CD8-positive, alpha-beta memory T cell (primary cell): ENCODE measurements at regions not wholly inside any gene's neighbourhood (a gene's known extent, or its start where the extent isn't known, plus 50 kb on each side); places are given as distances from the start of the nearest gene placed in this dataset.

Experiments used
- CTCF ChIA-PET: fragments of 350-600 bp; sonication (Branson Sonifier 250); formaldehyde crosslinking; loops from one replicate; lab custom pipeline; 2021; ENCODE audit warnings: antibody characterized with exemption; lab: Charles Lee
- POLR2A ChIA-PET: fragments of 350-600 bp; sonication (Branson Sonifier 250); formaldehyde crosslinking; loops from one replicate; lab custom pipeline; 2021; ENCODE audit warnings: antibody characterized with exemption; lab: Charles Lee
- DNase-seq, 5 donors: peaks; one replicate each; pipeline versions ENCODE4 v3.0.0 to v3.0.0-alpha.2; 2020 to 2022; ENCODE audit warnings: mixed read lengths in 1 of 5
- H3K27ac ChIP-seq: one replicate; pipeline ENCODE4 v1.7.0; 2013; ENCODE audit warnings: low read depth, mild to moderate bottlenecking, low read length, moderate library complexity
- H3K27me3 ChIP-seq: 2 replicates; pipeline ENCODE4 v1.7.0; 2013; ENCODE audit warnings: low read length, mild to moderate bottlenecking; ENCODE audit not compliant: insufficient read depth, poor library complexity, severe bottlenecking
- H3K36me3 ChIP-seq: 2 replicates; pipeline ENCODE4 v1.7.0; 2013; ENCODE audit warnings: mild to moderate bottlenecking, low read length, moderate library complexity; ENCODE audit not compliant: insufficient read depth
- H3K4me1 ChIP-seq: 2 replicates; pipeline ENCODE4 v1.7.0; 2013; ENCODE audit warnings: mild to moderate bottlenecking, low read length, moderate library complexity; ENCODE audit not compliant: insufficient read depth
- H3K4me3 ChIP-seq: 2 replicates; pipeline ENCODE4 v1.7.0; 2013; ENCODE audit warnings: mild to moderate bottlenecking, low read length
- H3K9me3 ChIP-seq: 2 replicates; pipeline ENCODE4 v1.7.0; 2013; ENCODE audit warnings: mild to moderate bottlenecking, low read length
- H3K27ac Mint-ChIP-seq, 8 donors: one replicate each; pipeline ENCODE4 v1.8.0; 2020 to 2021; ENCODE audit warnings: mixed read lengths in 8 of 8, mild to moderate bottlenecking in 6 of 8, inconsistent platforms in 3 of 8, moderate library complexity in 3 of 8
- H3K27me3 Mint-ChIP-seq, 2 donors: one replicate each; pipeline ENCODE4 v1.8.0; 2020 to 2021; ENCODE audit warnings: mixed read lengths in 2 of 2, mild to moderate bottlenecking in 1 of 2, moderate library complexity in 1 of 2
- H3K36me3 Mint-ChIP-seq, 3 donors: one replicate each; pipeline ENCODE4 v1.8.0; 2020 to 2021; ENCODE audit warnings: mixed read lengths in 3 of 3, inconsistent platforms in 1 of 3, mild to moderate bottlenecking in 1 of 3
- H3K4me1 Mint-ChIP-seq, 3 donors: one replicate each; pipeline ENCODE4 v1.8.0; 2020 to 2021; ENCODE audit warnings: mixed read lengths in 3 of 3, inconsistent platforms in 1 of 3, mild to moderate bottlenecking in 1 of 3
- H3K4me3 Mint-ChIP-seq, 7 donors: one replicate each; pipeline ENCODE4 v1.8.0; 2020 to 2021; ENCODE audit warnings: mixed read lengths in 7 of 7, mild to moderate bottlenecking in 6 of 7, moderate library complexity in 4 of 7, inconsistent platforms in 2 of 7
- H3K9me3 Mint-ChIP-seq, 5 donors: one replicate each; pipeline ENCODE4 v1.8.0; 2020 to 2022; ENCODE audit warnings: mixed read lengths in 5 of 5, mild to moderate bottlenecking in 3 of 5, moderate library complexity in 2 of 5, inconsistent platforms in 1 of 5

DNA sequence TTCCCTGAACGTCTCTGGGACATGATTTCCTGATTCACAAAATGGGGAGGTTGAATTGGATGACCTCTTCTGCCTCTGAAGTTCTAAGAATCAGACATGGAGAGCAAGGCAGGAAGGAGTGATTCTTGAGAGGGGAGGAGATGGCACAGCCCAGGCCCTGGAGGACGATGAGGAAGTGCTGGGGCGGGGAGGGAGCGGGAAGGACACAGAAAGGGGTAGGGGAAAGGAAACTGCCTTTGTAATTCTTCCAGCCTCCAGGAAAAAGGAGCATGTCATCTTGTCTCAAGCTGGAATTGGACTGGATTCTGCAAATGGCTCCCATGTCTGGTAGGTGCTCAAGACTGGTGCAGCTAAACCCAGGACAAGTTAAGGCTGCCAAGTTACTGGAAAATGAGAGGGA is 97.0 kb upstream of the NCK2 start:
- no peak overlapping the region for H3K4me3 ChIP-seq
- no peak for DNase-seq
- Mint-ChIP-seq H3K4me3 (no peak overlapping the region), H3K27ac (no peak overlapping the region), H3K27me3 (peaks cover 10 to 12% of the 10 kb centered on the region in 2 donors), H3K4me1 (peaks cover 0 to 2% (median 0%) of the 10 kb centered on the region in 3 donors), H3K36me3 (peaks cover 0 to 8% (median 0%) of the 10 kb centered on the region in 3 donors), H3K9me3 (peaks cover 0 to 2% (median 0%) of the 10 kb centered on the region in 5 donors)
- ChIA-PET CTCF (no interaction called here), POLR2A (no interaction called here)
- no peaks in the 10 kb centered on the region for H3K27me3 ChIP-seq
- H3K9me3 ChIP-seq: no peaks in the 10 kb centered on the region
- no peak overlapping the region for H3K27ac ChIP-seq
- H3K36me3 ChIP-seq: no peaks in the 10 kb centered on the region
- no peaks in the 10 kb centered on the region for H3K4me1 ChIP-seq

DNA sequence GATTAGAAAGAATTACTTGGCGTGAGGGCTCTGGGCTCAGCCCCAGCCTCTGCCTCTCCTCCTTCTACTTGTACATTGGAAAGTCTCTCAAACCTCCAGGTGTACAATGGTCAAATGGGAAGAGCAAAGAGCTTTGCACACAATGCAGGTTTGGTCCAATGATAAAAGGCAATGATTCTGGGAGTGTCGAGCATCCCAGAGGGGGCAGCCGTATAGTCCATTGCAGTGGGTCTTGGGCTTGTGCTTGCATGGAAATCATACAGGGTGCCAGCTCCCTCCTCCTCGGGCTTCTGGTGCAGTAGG is 98.0 kb upstream of the NCK2 start:
- no peak overlapping the region for H3K4me3 Mint-ChIP-seq
- peaks cover 0 to 2% (median 0%) of the 10 kb centered on the region in 3 donors for H3K4me1 Mint-ChIP-seq
- H3K27me3 ChIP-seq: no peaks in the 10 kb centered on the region
- ChIA-PET POLR2A (no interaction called here), CTCF (no interaction called here)
- H3K4me3 ChIP-seq: no peak overlapping the region
- H3K4me1 ChIP-seq: no peaks in the 10 kb centered on the region
- no peak for DNase-seq
- H3K27me3 Mint-ChIP-seq: peaks cover 10 to 12% of the 10 kb centered on the region in 2 donors
- H3K36me3 Mint-ChIP-seq: peaks cover 0 to 8% (median 0%) of the 10 kb centered on the region in 3 donors
- H3K36me3 ChIP-seq: no peaks in the 10 kb centered on the region
- no peak overlapping the region for H3K27ac Mint-ChIP-seq
- peaks cover 0 to 2% (median 0%) of the 10 kb centered on the region in 5 donors for H3K9me3 Mint-ChIP-seq
- H3K9me3 ChIP-seq: no peaks in the 10 kb centered on the region
- H3K27ac ChIP-seq: no peak overlapping the region

DNA sequence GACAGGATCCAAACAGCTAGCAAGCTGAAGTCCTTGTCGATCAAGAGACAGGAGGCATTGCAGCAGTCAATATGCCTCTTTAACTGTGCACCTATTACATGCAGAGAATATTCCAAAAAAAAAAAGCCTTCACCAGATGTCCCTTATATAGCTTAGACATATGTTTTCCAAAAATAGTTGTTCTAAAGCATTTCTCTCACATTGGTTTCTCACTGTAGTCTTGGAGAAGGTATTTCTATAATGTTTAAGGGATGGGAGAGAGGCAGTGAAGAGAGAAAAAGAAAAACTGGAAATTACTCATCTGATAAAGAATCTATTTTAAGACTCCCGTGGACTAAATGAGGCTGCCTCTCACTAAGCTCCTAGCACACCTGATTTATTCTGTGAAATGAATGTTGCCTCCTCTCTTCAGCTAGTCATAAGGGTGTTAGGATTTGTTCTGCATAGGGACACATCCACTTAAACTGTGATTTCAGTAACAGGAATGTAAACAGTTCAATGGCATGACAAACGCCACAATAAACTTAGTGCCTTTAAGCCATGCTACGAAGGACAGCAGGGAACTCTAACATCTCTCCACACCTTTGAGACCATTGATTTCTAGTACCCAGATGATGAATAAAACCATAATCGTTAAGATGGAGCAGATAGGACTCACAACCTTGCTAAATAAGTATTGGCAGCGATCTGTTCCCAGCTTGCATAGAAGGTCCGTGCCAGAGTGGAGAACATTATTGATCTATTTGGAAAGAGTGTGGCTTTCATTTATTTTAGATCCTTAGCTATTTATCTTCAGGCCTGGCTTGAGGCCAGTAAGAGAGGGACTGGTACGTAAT is 98.6 kb upstream of the NCK2 start:
- DNase-seq: no peak
- ChIA-PET POLR2A (no interaction called here), CTCF (interaction anchor here (0.9 kb wide), 1 partner anchor 9 kb away, joined by 3 read pairs; no protein-coding TSS in a partner anchor)
- Mint-ChIP-seq H3K4me1 (peaks cover 0 to 2% (median 0%) of the 10 kb centered on the region in 3 donors), H3K9me3 (peaks cover 0 to 2% (median 0%) of the 10 kb centered on the region in 5 donors), H3K27ac (no peak overlapping the region), H3K36me3 (peaks cover 0 to 8% (median 2%) of the 10 kb centered on the region in 3 donors), H3K4me3 (no peak overlapping the region), H3K27me3 (peaks cover 10 to 12% of the 10 kb centered on the region in 2 donors)
- H3K27ac ChIP-seq: no peak overlapping the region
- H3K36me3 ChIP-seq: no peaks in the 10 kb centered on the region
- no peaks in the 10 kb centered on the region for H3K27me3 ChIP-seq
- no peak overlapping the region for H3K4me3 ChIP-seq
- H3K9me3 ChIP-seq: no peaks in the 10 kb centered on the region
- no peaks in the 10 kb centered on the region for H3K4me1 ChIP-seq

DNA sequence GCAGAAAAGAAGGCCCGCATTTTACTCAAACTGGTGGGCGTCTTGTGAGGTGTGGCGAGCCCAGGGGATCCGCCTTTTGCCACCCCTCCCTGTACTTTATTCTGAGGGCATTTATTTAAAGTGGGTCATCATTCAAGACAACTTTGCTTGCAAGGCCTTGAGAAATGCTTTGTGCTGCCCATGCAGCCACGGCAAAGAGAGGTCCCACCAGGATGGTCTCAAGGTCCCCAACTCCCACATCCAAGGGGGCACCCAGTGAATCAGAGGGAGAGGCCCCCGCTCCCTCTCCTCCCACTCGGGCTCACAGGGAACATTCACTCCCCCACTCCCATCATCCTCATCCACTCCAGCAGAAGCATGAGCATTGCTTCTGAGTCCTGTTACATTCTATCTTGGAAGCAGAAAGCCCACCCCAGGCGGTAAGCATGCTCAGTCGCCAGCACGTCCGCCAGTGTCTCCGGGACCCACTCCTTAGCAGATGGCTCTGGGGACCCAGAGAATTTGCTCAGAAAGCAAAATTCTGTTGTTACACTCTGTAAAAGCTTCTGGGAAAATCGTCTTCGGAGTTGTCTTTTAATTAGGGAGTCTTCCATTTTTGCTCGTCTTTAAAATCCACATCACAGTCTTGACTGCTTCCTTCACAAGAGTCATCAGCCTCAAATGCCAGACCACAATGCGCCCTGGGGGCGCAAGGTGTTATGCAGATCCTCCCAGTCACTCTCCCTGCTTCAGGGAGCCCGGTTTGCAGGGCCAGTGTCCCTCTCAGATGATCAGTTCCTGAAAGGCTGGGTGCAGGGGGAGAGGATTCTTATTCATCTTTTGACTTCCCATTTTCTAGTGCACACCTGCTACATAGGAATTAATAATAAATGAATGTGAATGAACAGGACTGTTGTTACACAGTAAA is 99.4 kb upstream of the NCK2 start:
- Histone ChIP-seq H3K36me3 (no peaks in the 10 kb centered on the region), H3K4me1 (no peaks in the 10 kb centered on the region), H3K9me3 (no peaks in the 10 kb centered on the region), H3K27me3 (no peaks in the 10 kb centered on the region), H3K27ac (no peak overlapping the region), H3K4me3 (no peak overlapping the region)
- Mint-ChIP-seq H3K4me1 (peaks cover 0 to 2% (median 0%) of the 10 kb centered on the region in 3 donors), H3K36me3 (peaks cover 0 to 8% (median 2%) of the 10 kb centered on the region in 3 donors), H3K27me3 (peaks cover 10 to 12% of the 10 kb centered on the region in 2 donors), H3K27ac (no peak overlapping the region), H3K4me3 (no peak overlapping the region), H3K9me3 (peaks cover 0 to 4% (median 0%) of the 10 kb centered on the region in 5 donors)
- no peak for DNase-seq
- POLR2A ChIA-PET: no interaction called here
- CTCF ChIA-PET: interaction anchor here (0.9 kb wide), 1 partner anchor 8 kb away, joined by 3 read pairs; no protein-coding TSS in a partner anchor

DNA sequence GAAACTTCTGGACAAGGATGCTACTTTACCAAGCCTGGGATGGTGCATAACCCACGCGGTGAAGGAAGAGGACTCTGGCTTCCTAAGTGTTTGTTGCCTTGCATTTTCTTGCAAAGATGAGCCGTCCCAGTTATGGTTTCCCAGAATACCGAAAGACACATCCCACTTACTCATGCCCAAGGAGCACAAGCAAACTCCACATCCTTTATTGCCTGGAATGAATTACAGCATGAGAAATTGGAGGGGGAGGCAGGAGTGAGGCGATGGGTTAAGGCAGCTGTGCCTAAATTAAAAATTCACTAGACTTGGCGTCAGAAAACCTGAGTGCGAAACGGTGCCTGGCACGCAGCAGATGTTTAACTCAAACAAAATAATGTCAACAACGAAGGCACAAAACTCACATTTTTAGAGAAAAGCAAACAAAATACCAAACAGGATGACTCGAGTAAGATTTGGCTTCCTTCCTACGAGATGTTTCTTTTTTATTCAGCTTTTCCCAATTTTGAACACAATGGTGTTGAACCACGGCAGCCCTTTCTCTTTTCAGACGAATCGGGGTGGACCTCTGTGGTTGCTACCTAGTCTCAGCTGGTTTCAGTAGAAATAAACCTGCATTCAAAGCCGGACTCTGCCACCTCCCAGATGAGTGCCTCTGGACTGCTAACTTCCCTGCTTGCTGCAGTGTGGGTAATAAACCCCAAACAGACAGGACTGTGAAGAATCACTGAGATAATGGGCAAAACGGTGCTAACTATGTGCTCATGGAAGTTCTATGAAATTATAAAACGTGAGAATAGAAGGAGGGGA is 100.3 kb upstream of the NCK2 start:
- no peak overlapping the region for H3K4me3 ChIP-seq
- no peak overlapping the region for H3K4me3 Mint-ChIP-seq
- H3K9me3 ChIP-seq: no peaks in the 10 kb centered on the region
- H3K27ac ChIP-seq: no peak overlapping the region
- no peaks in the 10 kb centered on the region for H3K27me3 ChIP-seq
- peaks cover 0 to 2% (median 0%) of the 10 kb centered on the region in 3 donors for H3K4me1 Mint-ChIP-seq
- no peak for DNase-seq
- POLR2A ChIA-PET: no interaction called here
- no peaks in the 10 kb centered on the region for H3K4me1 ChIP-seq
- peaks cover 0 to 5% (median 2%) of the 10 kb centered on the region in 5 donors for H3K9me3 Mint-ChIP-seq
- H3K36me3 ChIP-seq: no peaks in the 10 kb centered on the region
- H3K27ac Mint-ChIP-seq: no peak overlapping the region
- peaks cover 0 to 11% (median 2%) of the 10 kb centered on the region in 3 donors for H3K36me3 Mint-ChIP-seq
- H3K27me3 Mint-ChIP-seq: peaks cover 10 to 12% of the 10 kb centered on the region in 2 donors
- CTCF ChIA-PET: no interaction called here

DNA sequence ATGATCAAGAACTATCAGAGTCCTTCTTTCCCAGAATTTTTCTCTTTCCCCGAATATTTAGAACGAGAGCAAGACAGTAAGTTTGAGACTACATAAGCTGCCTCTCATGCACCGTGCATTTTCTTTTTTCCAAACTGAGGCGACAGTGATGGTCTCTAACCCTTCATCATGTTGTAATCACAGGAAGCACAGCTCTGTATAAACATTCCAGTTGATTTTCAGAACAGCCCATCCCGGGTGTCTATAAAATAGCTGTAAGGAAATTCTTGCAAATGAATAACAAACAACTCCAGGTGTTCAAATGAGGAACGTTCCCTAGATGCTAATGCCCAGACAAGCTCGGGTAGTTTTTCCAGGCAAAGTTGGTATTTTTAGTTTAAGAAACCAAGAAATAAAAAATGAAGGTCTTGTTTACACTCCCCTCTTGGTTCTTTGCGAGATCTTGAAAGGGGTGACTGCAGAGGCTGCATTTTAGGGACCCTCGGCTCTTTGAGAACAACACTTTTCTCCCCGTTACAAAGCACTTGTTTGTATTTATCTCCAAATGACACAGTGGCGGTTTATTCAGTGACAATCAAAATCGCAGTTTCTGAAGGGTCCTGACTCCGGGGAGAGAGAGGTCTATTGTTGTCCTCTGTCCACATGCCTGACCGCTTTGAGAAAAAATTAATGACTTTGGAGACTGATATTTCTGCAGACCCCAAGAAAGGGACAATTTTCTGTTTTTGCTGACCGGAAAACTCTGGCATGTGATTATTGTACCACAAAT is 101.1 kb upstream of the NCK2 start:
- Histone ChIP-seq H3K27ac (no peak overlapping the region), H3K4me1 (no peaks in the 10 kb centered on the region), H3K4me3 (no peak overlapping the region), H3K36me3 (no peaks in the 10 kb centered on the region), H3K27me3 (no peaks in the 10 kb centered on the region), H3K9me3 (no peaks in the 10 kb centered on the region)
- ChIA-PET POLR2A (no interaction called here), CTCF (no interaction called here)
- no peak for DNase-seq
- no peak overlapping the region for H3K27ac Mint-ChIP-seq
- peaks cover 0 to 4% (median 2%) of the 10 kb centered on the region in 3 donors for H3K36me3 Mint-ChIP-seq
- no peak overlapping the region for H3K4me3 Mint-ChIP-seq
- peaks cover 0 to 3% (median 2%) of the 10 kb centered on the region in 5 donors for H3K9me3 Mint-ChIP-seq
- peaks cover 0 to 2% (median 0%) of the 10 kb centered on the region in 3 donors for H3K4me1 Mint-ChIP-seq
- H3K27me3 Mint-ChIP-seq: peaks cover 10 to 12% of the 10 kb centered on the region in 2 donors

DNA sequence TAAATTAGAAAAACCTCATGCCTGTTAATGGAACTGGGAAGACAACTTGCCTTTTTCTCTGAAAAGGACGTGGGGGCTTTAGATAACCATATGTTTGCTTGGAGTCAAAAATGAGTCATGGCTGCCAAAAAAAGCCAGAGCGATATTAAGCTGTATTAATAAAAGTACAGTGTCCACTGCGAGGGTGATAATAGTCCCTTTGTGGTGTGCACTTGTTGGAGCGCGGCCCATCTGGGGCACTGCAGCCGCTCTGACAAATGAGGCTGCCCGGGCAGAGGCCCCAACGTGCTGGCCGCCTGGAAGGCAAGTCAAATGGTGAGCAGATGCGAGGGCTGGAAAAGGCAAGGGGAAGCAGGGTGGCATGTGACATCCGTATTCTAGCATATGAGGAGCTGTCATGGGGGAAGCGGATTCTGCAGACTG is 103.3 kb upstream of the NCK2 start:
- no peak overlapping the region for H3K4me3 ChIP-seq
- no peaks in the 10 kb centered on the region for H3K4me1 ChIP-seq
- H3K27ac ChIP-seq: no peak overlapping the region
- DNase-seq: no peak
- peaks cover 0 to 2% (median 0%) of the 10 kb centered on the region in 3 donors for H3K4me1 Mint-ChIP-seq
- H3K9me3 ChIP-seq: no peaks in the 10 kb centered on the region
- no peaks in the 10 kb centered on the region for H3K36me3 ChIP-seq
- no peak overlapping the region for H3K4me3 Mint-ChIP-seq
- peaks cover 0 to 7% of the 10 kb centered on the region in 2 donors for H3K27me3 Mint-ChIP-seq
- CTCF ChIA-PET: interaction anchor here (0.9 kb wide), 1 partner anchor 146 kb away, joined by 3 read pairs; no protein-coding TSS in a partner anchor
- H3K36me3 Mint-ChIP-seq: peaks cover 0 to 4% (median 2%) of the 10 kb centered on the region in 3 donors
- H3K27ac Mint-ChIP-seq: no peak overlapping the region
- H3K9me3 Mint-ChIP-seq: peaks cover 0 to 3% (median 2%) of the 10 kb centered on the region in 5 donors
- POLR2A ChIA-PET: no interaction called here
- H3K27me3 ChIP-seq: no peaks in the 10 kb centered on the region
